Astrocyte (in vitro differentiated cells and primary cell): ENCODE measurements at regions not wholly inside any gene's neighbourhood (a gene's known extent, or its start where the extent isn't known, plus 50 kb on each side); places are given as distances from the start of the nearest gene placed in this dataset.

ENCODE experiments used
- DNase-seq: peaks from one replicate; pipeline ENCODE4 v3.0.0-alpha.2; 2010; ENCODE audit warnings: low read depth
- FAIRE-seq: peaks from 2 replicates; lab custom pipeline; 2011; peaks lifted over from hg19 to GRCh38; lab: Jason Lieb, UNC
- H2AFZ ChIP-seq: 2 replicates; pipeline ENCODE4 v1.6.0; 2012; ENCODE audit warnings: low read depth, low read length, inconsistent platforms
- H3K27ac ChIP-seq: 2 replicates; pipeline ENCODE4 v1.5.1; 2011; ENCODE audit warnings: low read depth, low read length, inconsistent platforms
- H3K27me3 ChIP-seq: 2 replicates; pipeline ENCODE4 v1.6.0; 2011; ENCODE audit warnings: low read length, inconsistent platforms; ENCODE audit not compliant: insufficient read depth
- H3K36me3 ChIP-seq: 2 replicates; pipeline ENCODE4 v1.5.1; 2011; ENCODE audit warnings: low read length, inconsistent platforms; ENCODE audit not compliant: insufficient read depth
- H3K4me1 ChIP-seq: 2 replicates; pipeline ENCODE4 v1.5.1; 2011; ENCODE audit warnings: low read length, inconsistent platforms; ENCODE audit not compliant: insufficient read depth
- H3K4me2 ChIP-seq: 2 replicates; pipeline ENCODE4 v1.6.0; 2012; ENCODE audit warnings: low read length, inconsistent platforms
- H3K4me3 ChIP-seq: 2 replicates; pipeline ENCODE4 v1.5.1; 2011; ENCODE audit warnings: low read depth, mild to moderate bottlenecking, low read length, inconsistent platforms; ENCODE audit not compliant: insufficient read depth
- H3K79me2 ChIP-seq: 2 replicates; pipeline ENCODE4 v1.6.0; 2012; ENCODE audit warnings: mild to moderate bottlenecking, low read length, inconsistent platforms; ENCODE audit not compliant: insufficient read depth
- H3K9ac ChIP-seq: 2 replicates; pipeline ENCODE4 v1.6.0; 2012; ENCODE audit warnings: mild to moderate bottlenecking, low read length, inconsistent platforms
- H3K9me3 ChIP-seq: 2 replicates; pipeline ENCODE4 v1.5.1; 2012; ENCODE audit warnings: low read depth, mild to moderate bottlenecking, low read length, inconsistent platforms; ENCODE audit not compliant: insufficient read depth
- H4K20me1 ChIP-seq: 2 replicates; pipeline ENCODE4 v1.6.0; 2012; ENCODE audit warnings: low read length, inconsistent platforms; ENCODE audit not compliant: insufficient read depth
- H3K27ac Mint-ChIP-seq: one replicate; pipeline ENCODE4 v1.8.0; 2021; ENCODE audit warnings: mild to moderate bottlenecking, mixed read lengths; ENCODE audit not compliant: unreplicated experiment
- H3K27me3 Mint-ChIP-seq: one replicate; pipeline ENCODE4 v1.8.0; 2021; ENCODE audit warnings: low read depth, mixed read lengths; ENCODE audit not compliant: unreplicated experiment
- H3K36me3 Mint-ChIP-seq: one replicate; pipeline ENCODE4 v1.8.0; 2021; ENCODE audit warnings: low read depth, mixed read lengths; ENCODE audit not compliant: unreplicated experiment
- H3K4me1 Mint-ChIP-seq: one replicate; pipeline ENCODE4 v1.8.0; 2021; ENCODE audit warnings: low read depth, mixed read lengths; ENCODE audit not compliant: unreplicated experiment
- H3K4me3 Mint-ChIP-seq: one replicate; pipeline ENCODE4 v1.8.0; 2021; ENCODE audit warnings: mild to moderate bottlenecking, moderate library complexity, mixed read lengths; ENCODE audit not compliant: unreplicated experiment
- H3K9me3 Mint-ChIP-seq: one replicate; pipeline ENCODE4 v1.8.0; 2021; ENCODE audit warnings: mild to moderate bottlenecking, mixed read lengths; ENCODE audit not compliant: unreplicated experiment
- CTCF ChIP-seq: IDR thresholded peaks from 2 replicates; pipeline ENCODE4 v1.5.1; 2011; ENCODE audit warnings: low read depth, mild to moderate bottlenecking, inconsistent platforms, low read length, moderate library complexity; ENCODE audit not compliant: insufficient read depth
- EZH2 ChIP-seq: IDR thresholded peaks from 2 replicates; pipeline ENCODE4 v1.6.1; 2012; ENCODE audit warnings: mild to moderate bottlenecking, low read length, inconsistent platforms; ENCODE audit not compliant: insufficient read depth

GRCh38 chr10:130854151-130854550 lies 457.4 kb downstream of the TCERG1L start:
- no peak overlapping the region for H3K27ac Mint-ChIP-seq

DNA sequence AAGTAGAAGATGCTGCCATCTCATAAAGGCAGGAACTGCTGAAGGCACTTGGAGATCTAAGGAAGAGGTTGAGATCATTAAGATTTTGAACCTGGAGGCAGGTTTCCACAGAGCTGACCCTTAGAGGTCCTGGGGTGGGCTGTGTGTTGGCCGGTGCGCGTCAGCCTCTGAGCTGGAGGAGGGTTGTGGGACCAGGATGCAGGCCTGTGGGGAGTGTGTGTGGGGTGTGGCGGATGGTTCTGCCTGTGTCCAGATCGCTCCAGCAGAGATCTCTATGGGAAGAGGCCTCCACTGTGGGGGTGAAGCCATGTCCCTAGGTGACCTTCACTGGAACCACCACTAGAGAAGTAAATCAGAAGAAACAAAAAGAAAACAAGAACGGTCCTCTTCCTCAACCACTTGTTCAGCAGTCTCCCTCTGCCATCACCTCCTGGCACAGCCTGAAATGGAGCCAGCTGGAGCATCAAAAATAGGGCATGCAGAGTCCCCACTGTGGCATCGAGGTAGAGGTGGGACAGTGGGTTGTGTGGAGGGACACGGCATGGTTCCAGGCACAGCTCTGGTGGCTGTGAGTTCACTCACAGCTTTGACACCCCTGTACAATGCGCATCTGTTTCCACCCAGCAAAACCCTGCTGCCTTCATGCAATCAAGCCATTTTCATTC lies 453.8 kb downstream of the TCERG1L start:
- peaks cover 6% of the 10 kb centered on the region for H3K27me3 Mint-ChIP-seq
- no peak for TF ChIP-seq EZH2
- no peak for TF ChIP-seq CTCF
- Histone ChIP-seq H3K4me1 (no peaks in the 10 kb centered on the region), H3K9me3 (peaks cover 11% of the 10 kb centered on the region), H2AFZ (no peak overlapping the region), H3K9ac (no peak overlapping the region), H3K36me3 (no peaks in the 10 kb centered on the region), H3K4me2 (no peak overlapping the region), H3K27ac (no peak overlapping the region), H3K4me3 (no peak overlapping the region), H3K27me3 (no peaks in the 10 kb centered on the region), H4K20me1 (no peaks in the 10 kb centered on the region), H3K79me2 (no peaks in the 10 kb centered on the region)
- FAIRE-seq (no peak), DNase-seq (no peak)
- H3K4me1 Mint-ChIP-seq = no peaks in the 10 kb centered on the region
- H3K36me3 Mint-ChIP-seq = no peaks in the 10 kb centered on the region
- peaks cover 14% of the 10 kb centered on the region for H3K9me3 Mint-ChIP-seq
- H3K27ac Mint-ChIP-seq = no peak overlapping the region
- no peak overlapping the region for H3K4me3 Mint-ChIP-seq

More at GRCh38 chr10:130854151-130854550, 457.4 kb downstream of the TCERG1L start:
- Histone ChIP-seq H3K79me2 (no peaks in the 10 kb centered on the region), H3K27ac (no peak overlapping the region), H3K36me3 (no peaks in the 10 kb centered on the region), H3K4me1 (no peaks in the 10 kb centered on the region), H3K27me3 (no peaks in the 10 kb centered on the region), H3K4me3 (no peak overlapping the region), H4K20me1 (no peaks in the 10 kb centered on the region), H3K9ac (no peak overlapping the region), H3K9me3 (peaks cover 5% of the 10 kb centered on the region), H2AFZ (no peak overlapping the region), H3K4me2 (no peak overlapping the region)
- DNase-seq (no peak), FAIRE-seq (no peak)
- Mint-ChIP-seq H3K36me3 (no peaks in the 10 kb centered on the region), H3K9me3 (peaks cover 11% of the 10 kb centered on the region), H3K27me3 (no peaks in the 10 kb centered on the region), H3K4me1 (no peaks in the 10 kb centered on the region), H3K4me3 (no peak overlapping the region)
- TF ChIP-seq EZH2 = no peak
- TF ChIP-seq CTCF = no peak

GRCh38 chr10:130858626-130859025 lies 452.9 kb downstream of the TCERG1L start:
- H2AFZ ChIP-seq = no peak overlapping the region
- H3K4me1 ChIP-seq = no peaks in the 10 kb centered on the region
- Mint-ChIP-seq H3K9me3 (peaks cover 17% of the 10 kb centered on the region), H3K4me3 (no peak overlapping the region), H3K36me3 (no peaks in the 10 kb centered on the region), H3K27me3 (peaks cover 6% of the 10 kb centered on the region), H3K27ac (no peak overlapping the region), H3K4me1 (no peaks in the 10 kb centered on the region)
- H3K4me2 ChIP-seq = no peak overlapping the region
- H3K27ac ChIP-seq = no peak overlapping the region
- FAIRE-seq (no peak), DNase-seq (no peak)
- H3K9ac ChIP-seq = no peak overlapping the region
- H3K9me3 ChIP-seq = peaks cover 16% of the 10 kb centered on the region
- no peaks in the 10 kb centered on the region for H3K27me3 ChIP-seq
- no peaks in the 10 kb centered on the region for H4K20me1 ChIP-seq
- H3K79me2 ChIP-seq = no peaks in the 10 kb centered on the region
- TF ChIP-seq EZH2 = no peak
- TF ChIP-seq CTCF = no peak
- no peak overlapping the region for H3K4me3 ChIP-seq
- H3K36me3 ChIP-seq = no peaks in the 10 kb centered on the region
